GM18870 (cell line): ENCODE measurements at regions not wholly inside any gene's neighbourhood (a gene's known extent, or its start where the extent isn't known, plus 50 kb on each side); places are given as distances from the start of the nearest gene placed in this dataset.
"Not testable (repeated sequence)": the region's sequence is repeated elsewhere in the genome, so short reads cannot be mapped to it uniquely, and the experiment has no call there.

Source experiments
- ATAC-seq: cut with Tn5 transposase; IDR thresholded peaks from one replicate; pipeline ENCODE4 v1.9.1; 2021; ENCODE audit warnings: moderate library complexity; ENCODE audit not compliant: unreplicated experiment

DNA sequence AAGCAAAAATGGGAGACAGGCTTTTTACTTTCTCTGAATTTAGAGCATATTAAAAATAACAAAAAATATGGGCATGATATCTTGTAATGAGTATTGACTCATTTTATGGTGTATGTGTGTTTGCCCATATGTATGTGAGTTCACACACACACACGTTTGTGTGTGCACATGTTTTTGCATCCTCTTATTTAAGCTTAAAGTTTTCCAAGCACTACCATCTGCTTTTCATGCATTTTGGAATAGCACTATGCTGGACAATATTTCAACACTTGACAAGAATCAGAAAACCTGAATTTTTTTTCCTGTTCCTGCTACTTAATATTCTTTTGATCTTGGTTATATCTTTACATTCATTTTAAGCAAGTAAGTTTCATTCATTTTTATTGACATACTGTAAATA is 872.7 kb downstream of the OTOL1 start:
- no peak for ATAC-seq

DNA sequence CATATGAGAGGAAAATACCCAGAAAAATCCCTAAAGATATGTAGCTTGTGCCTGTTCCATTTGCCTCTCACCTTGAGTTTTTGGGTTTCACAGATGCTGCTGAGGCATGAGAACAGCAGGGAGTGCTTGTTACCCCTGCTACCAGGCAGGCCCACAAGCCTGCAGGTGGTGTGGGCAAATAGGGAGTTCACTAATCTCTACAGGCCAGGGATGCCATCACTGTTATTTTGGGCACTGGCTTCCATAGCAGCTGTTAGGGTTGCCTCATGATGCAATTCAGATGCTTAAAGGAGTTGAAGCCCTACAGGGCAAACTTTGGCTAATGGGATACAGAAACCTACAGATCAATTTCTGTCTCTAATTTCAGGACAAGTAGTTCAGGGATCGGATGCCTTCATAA is 873.5 kb downstream of the OTOL1 start:
- ATAC-seq = no peak

GRCh38 chr3:162376761-162377160 is 880.2 kb downstream of the OTOL1 start:
- no peak for ATAC-seq

DNA sequence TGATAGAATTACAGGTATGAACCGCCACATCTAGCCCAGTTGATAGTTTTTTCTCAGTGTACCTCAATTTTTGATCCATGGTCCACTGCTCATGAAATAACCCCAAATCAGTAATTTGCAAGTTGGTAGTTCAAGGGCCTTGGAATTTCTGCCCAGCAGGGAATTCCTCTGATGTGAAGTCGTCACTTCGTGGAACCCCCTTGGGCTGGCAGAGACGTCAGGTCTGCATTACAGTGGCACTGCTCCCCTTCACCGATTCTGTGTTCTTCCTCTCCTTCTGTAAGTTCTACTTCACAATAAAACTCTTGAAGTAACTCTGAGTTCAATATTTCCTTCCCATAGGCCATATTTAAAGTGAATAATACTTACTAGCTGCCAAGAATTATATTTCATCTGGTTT is 881.0 kb downstream of the OTOL1 start:
- ATAC-seq = no peak

- no peak for ATAC-seq
Measured at GRCh38 chr3:162385387-162385786, 888.8 kb downstream of the OTOL1 start.

- ATAC-seq = no peak
Measured at GRCh38 chr3:162390891-162391290, 894.3 kb downstream of the OTOL1 start.

DNA sequence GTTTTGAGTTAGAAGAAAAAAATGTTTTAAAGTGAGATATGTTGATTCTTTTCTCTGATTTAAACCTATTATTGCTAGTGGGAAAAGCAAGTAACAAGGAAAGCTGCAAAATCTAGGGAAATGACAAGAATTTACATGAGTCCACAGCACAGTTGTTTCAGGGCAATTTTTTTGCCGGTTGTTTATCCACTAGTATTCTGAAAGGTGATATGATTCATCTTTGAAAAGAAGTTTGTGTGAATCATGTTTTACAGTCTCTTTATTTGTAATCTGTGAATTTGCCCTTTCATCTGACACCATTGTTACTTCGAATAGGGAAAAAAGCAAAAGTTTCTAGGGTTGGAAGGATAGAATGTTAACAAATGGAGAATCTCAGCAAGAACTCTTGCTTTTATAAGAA is 894.7 kb downstream of the OTOL1 start:
- no peak for ATAC-seq

DNA sequence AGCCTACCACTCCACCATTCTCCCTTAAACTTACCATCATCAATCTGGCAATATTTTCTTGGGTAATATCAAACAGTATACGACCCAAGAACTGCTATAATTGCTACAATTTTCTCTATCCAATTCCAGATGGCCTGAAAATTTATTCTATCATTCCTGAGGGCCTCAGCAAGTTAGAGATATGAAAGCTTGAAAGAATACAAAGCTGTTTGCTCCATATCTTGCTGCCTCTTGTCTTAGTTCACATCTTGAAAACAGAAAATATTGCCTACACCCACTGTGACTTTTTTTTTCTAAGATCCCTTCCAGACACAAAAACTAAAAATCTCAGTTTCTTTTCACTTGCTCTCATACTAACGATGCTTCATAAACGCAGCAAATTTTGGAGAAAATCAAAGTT is 898.9 kb downstream of the OTOL1 start:
- no peak for ATAC-seq

DNA sequence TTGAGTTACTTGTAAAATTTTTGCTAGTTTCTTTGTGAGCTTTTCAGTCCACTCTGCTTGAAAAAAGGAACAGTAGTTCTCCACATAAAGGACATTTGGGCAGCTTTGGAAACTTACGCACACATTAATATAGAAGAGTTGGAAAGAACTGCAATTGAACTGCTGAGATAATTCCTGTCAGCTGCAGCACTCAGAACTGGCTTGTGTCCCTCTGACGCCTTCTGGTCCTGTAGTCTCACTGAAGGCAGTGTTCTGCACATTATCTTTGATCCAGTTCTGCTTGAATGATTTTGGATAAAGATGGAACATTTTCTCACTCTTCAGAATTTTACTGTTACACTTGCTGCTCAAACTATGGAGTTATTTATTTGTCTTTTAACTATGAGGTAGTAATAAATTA is 901.9 kb downstream of the OTOL1 start:
- ATAC-seq = no peak

DNA sequence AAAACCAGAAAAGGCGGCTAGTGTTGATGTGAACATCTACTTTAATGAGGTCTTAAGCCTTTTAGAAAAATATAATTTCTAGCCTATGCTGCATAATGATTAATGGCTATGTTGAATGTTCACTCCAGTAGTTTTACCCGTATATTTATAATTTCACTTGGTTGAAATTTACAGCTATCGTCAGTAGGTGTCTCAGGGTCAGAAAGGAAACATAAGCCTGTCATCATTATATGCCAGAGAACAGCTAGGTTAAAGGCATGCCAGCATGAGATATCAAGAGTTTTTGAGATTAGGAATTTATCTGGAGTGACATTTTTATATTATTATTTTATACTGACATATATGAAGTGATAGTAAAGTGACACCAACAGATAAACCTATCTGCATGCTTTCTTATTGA is 904.1 kb downstream of the OTOL1 start:
- no peak for ATAC-seq

GRCh38 chr3:162411556-162411955 is 914.9 kb downstream of the OTOL1 start:
- not testable (repeated sequence) for ATAC-seq

DNA sequence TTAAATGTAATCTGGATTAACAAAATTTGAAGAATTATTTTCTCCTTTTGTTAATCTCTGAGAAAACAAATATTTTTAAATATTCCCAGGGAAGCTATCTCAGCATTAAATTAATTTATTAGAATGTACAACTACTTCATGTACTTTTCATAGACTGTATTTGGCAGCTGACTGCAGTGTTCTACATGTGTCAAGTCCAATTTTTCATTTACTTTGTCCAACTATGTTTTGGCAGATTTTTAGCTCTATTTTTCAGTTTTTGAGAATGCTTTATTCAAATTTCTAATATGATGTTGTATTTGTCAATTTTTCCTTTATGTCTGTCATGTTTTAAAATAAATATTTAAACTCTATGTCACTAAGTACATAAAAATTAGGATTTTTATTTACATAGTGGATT is 925.1 kb downstream of the OTOL1 start:
- no peak for ATAC-seq

- ATAC-seq = no peak
Measured at GRCh38 chr3:162428192-162428591, 931.6 kb downstream of the OTOL1 start.

- ATAC-seq = no peak
Measured at GRCh38 chr3:162435750-162436149, 939.1 kb downstream of the OTOL1 start.

DNA sequence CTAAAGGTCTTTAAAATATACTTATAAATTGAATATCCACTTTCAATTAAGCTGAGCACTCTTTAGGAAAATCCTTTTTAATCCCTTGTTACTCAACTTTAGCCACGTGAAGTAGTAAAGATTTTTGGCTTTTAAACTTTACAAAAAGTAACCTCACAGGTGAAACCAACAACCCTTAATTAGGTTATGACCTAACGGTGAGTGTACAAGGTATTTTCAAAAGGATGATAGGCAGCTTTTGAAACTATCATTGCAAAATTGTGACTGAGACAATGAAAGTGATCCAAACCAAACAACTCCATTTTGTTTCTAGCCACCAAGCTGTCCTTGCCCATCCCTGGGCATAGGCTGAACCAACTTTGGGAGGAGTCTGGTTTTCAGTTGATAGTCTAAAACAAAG is 940.2 kb downstream of the OTOL1 start:
- no peak for ATAC-seq

DNA sequence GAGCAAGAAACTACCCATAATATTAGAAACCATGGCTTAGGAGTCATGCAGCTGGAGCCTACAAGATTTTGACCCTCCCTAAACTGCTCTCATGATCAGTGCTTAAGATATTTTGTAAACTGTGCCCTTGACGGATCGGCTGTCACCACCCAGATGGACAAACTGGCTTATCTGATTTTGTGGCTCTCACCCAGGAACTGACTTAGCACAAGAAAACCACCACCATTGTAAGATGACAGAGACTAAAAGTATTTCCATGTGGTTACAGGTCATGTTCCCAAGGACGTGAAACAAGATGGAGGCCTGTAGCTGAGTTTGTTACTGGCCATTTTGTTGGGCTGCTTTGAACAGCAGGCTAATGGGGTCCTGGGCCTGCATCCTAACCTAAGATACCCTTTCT is 940.9 kb downstream of the OTOL1 start:
- ATAC-seq = no peak

DNA sequence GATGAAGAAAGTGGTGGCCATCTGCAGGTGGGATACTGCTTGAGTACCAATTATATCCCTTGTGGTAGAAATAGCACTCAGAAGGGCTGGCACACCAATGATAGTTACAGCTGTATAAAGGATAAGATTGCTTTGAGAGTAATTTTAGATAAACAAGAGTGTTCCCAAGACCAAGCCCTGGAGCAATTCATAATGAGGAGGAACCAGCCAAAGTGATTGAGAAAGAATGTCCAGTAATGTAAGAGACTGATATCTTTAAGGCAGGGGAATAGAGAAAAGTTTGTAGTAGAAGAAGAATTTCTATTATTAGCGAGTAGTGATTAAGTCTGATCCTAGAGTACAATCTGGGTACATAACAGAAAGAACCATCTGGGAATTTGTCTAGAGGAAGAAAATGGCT is 945.1 kb downstream of the OTOL1 start:
- no peak for ATAC-seq

GRCh38 chr3:162443376-162443775 is 946.8 kb downstream of the OTOL1 start:
- no peak for ATAC-seq

- no peak for ATAC-seq
Measured at GRCh38 chr3:162468791-162469190, 972.2 kb downstream of the OTOL1 start.

DNA sequence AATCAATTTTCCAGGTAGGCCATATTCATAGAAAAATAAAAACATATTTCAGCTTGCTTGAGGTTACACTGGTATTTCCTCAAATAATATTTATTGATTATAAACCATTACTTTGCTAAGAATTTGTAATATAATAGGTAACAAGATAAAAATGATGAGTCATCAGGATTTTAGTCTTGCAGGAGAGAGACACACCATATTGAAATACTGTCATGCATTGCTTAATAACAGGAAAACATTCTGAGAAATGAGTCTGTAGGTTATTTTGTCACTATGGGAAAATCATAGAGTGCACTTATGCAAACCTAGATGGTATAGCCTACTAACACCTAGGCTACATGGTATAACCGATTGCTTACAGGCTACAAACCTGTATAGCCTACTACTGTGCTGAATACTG is 990.5 kb downstream of the OTOL1 start:
- ATAC-seq = no peak

- no peak for ATAC-seq
Measured at GRCh38 chr3:162489853-162490252, 993.2 kb downstream of the OTOL1 start.

- no peak for ATAC-seq
Measured at GRCh38 chr3:162491952-162492351, 995.3 kb downstream of the OTOL1 start.

DNA sequence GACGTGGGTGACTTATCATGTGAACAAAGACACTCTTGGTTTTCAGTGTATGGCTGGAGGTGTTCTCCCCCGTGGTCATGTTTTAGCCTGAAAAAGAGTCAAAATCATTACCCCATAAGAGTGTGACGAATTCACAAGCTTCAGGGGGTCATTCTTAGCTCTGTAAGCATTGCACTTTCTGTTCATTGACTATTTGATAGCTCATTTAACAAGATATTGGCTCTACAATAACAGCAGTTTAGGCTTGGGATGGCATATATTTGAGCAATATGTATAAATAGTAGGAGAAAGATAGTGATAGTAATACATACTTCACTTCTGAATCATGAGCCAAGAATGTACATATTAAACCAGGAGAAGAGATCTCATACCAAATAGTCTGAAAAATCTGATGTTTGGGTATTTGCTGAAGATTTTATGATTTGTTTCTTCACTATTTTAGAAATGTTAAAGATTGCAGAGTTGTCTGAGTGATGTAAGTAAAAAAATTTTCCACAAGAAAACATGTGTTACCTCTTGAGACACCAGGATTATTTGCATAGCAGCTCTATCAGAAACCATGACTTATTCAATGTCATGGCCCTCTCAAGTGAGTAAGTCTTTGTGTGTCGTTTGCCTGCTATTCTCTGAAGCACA is 996.0 kb downstream of the OTOL1 start:
- ATAC-seq = no peak

- ATAC-seq = no peak
Measured at GRCh38 chr3:162498626-162499025, 1002.0 kb downstream of the OTOL1 start.
